HG03442 (cell line): ENCODE measurements at regions not wholly inside any gene's neighbourhood (a gene's known extent, or its start where the extent isn't known, plus 50 kb on each side); places are given as distances from the start of the nearest gene placed in this dataset.
"Not testable (repeated sequence)": the region's sequence is repeated elsewhere in the genome, so short reads cannot be mapped to it uniquely, and the experiment has no call there.

Source experiments
- ATAC-seq: cut with Tn5 transposase; IDR thresholded peaks from one replicate; pipeline ENCODE4 v1.9.1; 2021; ENCODE audit warnings: mild to moderate bottlenecking, moderate library complexity; ENCODE audit not compliant: unreplicated experiment

- no peak for ATAC-seq
Measured at GRCh38 chr4:171017593-171017992, 795.6 kb upstream of the GALNTL6 start.

- ATAC-seq, result no peak
Measured at GRCh38 chr4:171016145-171016544, 797.1 kb upstream of the GALNTL6 start.

GRCh38 chr4:171015441-171015840, 797.8 kb upstream of the GALNTL6 start:
- no peak for ATAC-seq

GRCh38 chr4:171007618-171008390, 805.4 kb upstream of the GALNTL6 start:
- peak; percentile 43 for ATAC-seq

GRCh38 chr4:171002246-171002645, 811.0 kb upstream of the GALNTL6 start:
- no peak for ATAC-seq

- peak; percentile 97 for ATAC-seq
Measured at GRCh38 chr4:170990989-170991589, 822.1 kb upstream of the GALNTL6 start.

GRCh38 chr4:170988446-170988845, 824.8 kb upstream of the GALNTL6 start:
- no peak for ATAC-seq

- ATAC-seq, result no peak
Measured at GRCh38 chr4:170979736-170980135, 833.5 kb upstream of the GALNTL6 start.

GRCh38 chr4:170978990-170979389, 834.2 kb upstream of the GALNTL6 start:
- no peak for ATAC-seq

- ATAC-seq, result no peak
Measured at GRCh38 chr4:170949084-170949483, 859.3 kb upstream of the AADAT start.

GRCh38 chr4:170940043-170940724, 850.4 kb upstream of the AADAT start:
- no peak for ATAC-seq

GRCh38 chr4:170938588-170938987, 848.8 kb upstream of the AADAT start:
- ATAC-seq, result no peak

- no peak for ATAC-seq
Measured at GRCh38 chr4:170931321-170931720, 841.6 kb upstream of the AADAT start.

GRCh38 chr4:170888660-170889059, 798.9 kb upstream of the AADAT start:
- no peak for ATAC-seq

- no peak for ATAC-seq
Measured at GRCh38 chr4:170887396-170887795, 797.6 kb upstream of the AADAT start.

GRCh38 chr4:170884969-170885570, 795.3 kb upstream of the AADAT start:
- no peak for ATAC-seq

GRCh38 chr4:170881646-170882045, 791.9 kb upstream of the AADAT start:
- ATAC-seq, result not testable (repeated sequence)

- ATAC-seq, result no peak
Measured at GRCh38 chr4:170875868-170876267, 786.1 kb upstream of the AADAT start.

GRCh38 chr4:170872794-170873193, 783.0 kb upstream of the AADAT start:
- no peak for ATAC-seq

- ATAC-seq, result no peak
Measured at GRCh38 chr4:170868170-170868569, 778.4 kb upstream of the AADAT start.

GRCh38 chr4:170854097-170854496, 764.3 kb upstream of the AADAT start:
- no peak for ATAC-seq
